Stimulated activated CD8-positive, alpha-beta memory T cell treated with anti-CD3 and anti-CD28 coated beads, Interleukin-7, amount 100 ng/mL, for 24 hours (primary cell): ENCODE measurements at regions not wholly inside any gene's neighbourhood (a gene's known extent, or its start where the extent isn't known, plus 50 kb on each side); places are given as distances from the start of the nearest gene placed in this dataset.
"Not testable (repeated sequence)": the region's sequence is repeated elsewhere in the genome, so short reads cannot be mapped to it uniquely, and the experiment has no call there.

ENCODE experiments used
- DNase-seq: peaks from one replicate; pipeline ENCODE4 v3.0.0-alpha.2; 2020; ENCODE audit warnings: low read depth

DNA sequence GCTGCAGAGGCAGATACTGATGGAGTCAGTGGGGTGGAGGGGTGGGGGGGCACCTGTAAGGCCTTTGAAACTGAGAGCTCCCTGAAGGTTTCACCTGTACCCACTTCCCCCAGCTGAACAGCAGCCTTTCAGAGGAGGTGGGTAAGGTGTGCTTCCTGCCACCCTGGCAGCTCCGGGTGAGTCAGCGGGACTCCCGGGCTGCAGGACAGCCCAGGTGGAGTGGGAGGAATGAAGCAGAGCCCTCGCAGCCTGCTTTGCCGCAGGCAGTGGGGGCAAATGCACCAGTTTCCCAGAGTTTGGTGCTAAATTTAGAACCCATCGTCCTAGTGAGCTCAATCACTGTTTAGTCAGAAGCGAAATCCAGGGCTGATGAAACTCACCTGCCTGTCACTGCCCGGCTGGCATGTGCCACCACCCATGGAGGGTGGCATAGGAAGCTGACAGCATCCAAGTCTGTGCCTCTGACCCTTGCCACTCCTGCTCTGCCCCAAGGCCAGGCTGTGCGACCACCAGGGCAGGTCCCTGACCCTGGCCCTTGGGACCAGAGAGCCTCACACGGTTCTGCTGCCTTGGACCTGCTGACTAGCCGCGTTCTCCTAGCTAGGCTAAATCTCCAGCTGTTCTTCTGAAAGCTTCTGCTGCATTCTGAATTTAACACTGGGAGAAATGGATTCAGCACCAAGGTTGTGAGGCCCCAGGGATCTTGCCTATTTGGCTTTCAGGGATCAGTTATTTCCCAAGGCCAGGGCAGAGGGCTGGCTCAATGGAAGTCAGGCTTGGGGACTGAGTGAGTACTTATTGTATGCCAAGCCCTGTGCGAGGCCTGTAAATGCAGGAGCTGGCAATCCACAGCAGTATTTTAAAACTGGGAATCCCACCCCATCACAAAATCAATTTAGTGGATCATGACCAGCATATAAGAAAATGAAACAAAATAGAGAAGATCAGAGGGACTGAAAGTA is 67.3 kb upstream of the RASGRF1 start:
- no peak for DNase-seq

DNA sequence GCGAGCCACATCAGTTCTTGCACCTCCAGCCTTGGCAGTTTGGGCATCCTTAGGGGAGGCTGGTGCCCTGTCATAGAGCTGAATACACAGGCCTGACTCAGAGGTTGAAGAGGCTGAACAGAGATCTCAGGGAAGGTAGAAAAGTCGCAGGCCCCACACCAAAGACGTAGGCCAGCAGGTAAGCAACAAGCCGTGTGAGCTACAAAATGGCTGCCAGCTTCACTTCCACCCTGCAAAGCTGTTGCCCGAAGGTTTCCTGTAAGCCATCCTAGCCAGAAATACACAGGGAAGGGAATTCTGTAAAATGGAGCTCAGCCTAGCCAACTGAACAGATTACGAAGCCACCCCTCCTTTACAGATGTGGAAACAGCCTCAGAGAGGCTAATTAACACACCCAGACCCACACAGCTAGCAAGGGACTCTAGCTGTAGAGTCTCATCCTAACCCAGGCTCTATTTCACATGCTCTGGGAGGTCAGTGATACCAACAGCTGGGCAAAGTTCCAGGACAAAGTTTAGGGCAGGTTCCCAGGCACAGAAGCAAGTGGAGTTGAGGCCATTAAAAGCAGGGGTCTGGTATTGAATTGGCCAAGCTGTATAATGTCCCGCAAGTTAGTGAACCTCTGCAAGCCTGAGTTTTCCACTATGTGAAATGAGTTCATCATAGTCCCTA is 66.3 kb upstream of the RASGRF1 start:
- no peak for DNase-seq

GRCh38 chr15:79154483-79155135 is 64.0 kb upstream of the RASGRF1 start:
- no peak for DNase-seq

GRCh38 chr15:79144290-79144689 is 53.7 kb upstream of the RASGRF1 start:
- DNase-seq = not testable (repeated sequence)

- DNase-seq = no peak
Measured at GRCh38 chr15:79140846-79141570, 50.4 kb upstream of the RASGRF1 start.
